C4-2B (cell line): ENCODE measurements at regions not wholly inside any gene's neighbourhood (a gene's known extent, or its start where the extent isn't known, plus 50 kb on each side); places are given as distances from the start of the nearest gene placed in this dataset.

Source experiments
- CTCF ChIP-seq: fragments of 450-650 bp; conservative IDR thresholded peaks from 2 replicates; pipeline ENCODE4 v1.5.1; 2017; ENCODE audit warnings: mild to moderate bottlenecking
- ZFX ChIP-seq: fragments of 450-650 bp; IDR thresholded peaks from 2 replicates; pipeline ENCODE4 v1.6.1; 2017

DNA sequence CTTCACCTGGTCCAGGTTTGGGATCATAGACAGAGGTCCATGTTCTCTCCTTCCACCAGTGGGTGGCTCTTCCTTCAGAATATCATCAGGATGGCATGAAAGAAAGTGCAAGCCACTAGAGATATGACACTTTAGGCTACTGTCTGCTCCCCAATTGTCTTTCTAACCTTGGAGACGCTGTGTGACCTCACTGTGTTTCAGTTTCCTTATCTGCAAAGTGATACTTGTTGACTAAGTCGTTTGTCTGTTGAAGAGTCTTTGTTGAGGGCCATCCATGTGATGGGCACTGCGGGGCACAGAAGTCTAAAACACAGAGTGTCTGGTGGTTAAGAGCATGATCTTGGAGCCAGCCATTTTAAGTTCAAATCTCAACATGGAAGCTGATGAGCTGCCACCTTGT lies 259.9 kb upstream of the THSD7B start:
- TF ChIP-seq CTCF = no peak
- TF ChIP-seq ZFX = no peak
